Endometrium (tissue), 2 donors: ENCODE measurements at regions not wholly inside any gene's neighbourhood (a gene's known extent, or its start where the extent isn't known, plus 50 kb on each side); places are given as distances from the start of the nearest gene placed in this dataset.

ENCODE experiments used
- FAIRE-seq: peaks from 2 replicates; lab custom pipeline; 2012; peaks lifted over from hg19 to GRCh38; lab: Jason Lieb, UNC
- donor health status: control.
- donor health status: control.

GRCh38 chr5:109917154-109917546 lies 227.4 kb downstream of the MAN2A1 start:
- FAIRE-seq, result no peak

DNA sequence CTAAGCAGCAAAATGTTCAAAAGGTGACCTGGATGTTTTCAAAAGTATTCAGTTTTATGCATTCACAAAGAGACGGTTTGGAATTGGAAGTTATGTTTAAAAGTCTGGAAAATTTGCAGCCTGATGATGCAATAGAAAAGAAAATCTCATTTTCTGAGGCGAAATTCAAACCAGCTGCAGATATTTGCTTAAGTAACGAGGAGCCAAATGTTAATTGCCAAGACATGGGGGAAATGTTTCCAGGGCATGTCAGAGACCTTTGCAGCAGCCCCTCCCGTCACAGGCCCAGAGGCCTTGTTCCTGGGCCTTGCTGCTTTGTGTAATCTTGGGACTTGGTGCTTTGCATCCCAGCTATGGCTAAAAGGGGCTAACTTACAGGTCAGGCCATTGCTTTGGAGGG lies 228.2 kb downstream of the MAN2A1 start:
- no peak for FAIRE-seq

- no peak for FAIRE-seq
Observed at GRCh38 chr5:109920736-109921135, 231.0 kb downstream of the MAN2A1 start.

GRCh38 chr5:109921735-109922380 lies 232.1 kb downstream of the MAN2A1 start:
- FAIRE-seq, result no peak

- no peak for FAIRE-seq
Observed at GRCh38 chr5:109922381-109922995, 232.8 kb downstream of the MAN2A1 start.

DNA sequence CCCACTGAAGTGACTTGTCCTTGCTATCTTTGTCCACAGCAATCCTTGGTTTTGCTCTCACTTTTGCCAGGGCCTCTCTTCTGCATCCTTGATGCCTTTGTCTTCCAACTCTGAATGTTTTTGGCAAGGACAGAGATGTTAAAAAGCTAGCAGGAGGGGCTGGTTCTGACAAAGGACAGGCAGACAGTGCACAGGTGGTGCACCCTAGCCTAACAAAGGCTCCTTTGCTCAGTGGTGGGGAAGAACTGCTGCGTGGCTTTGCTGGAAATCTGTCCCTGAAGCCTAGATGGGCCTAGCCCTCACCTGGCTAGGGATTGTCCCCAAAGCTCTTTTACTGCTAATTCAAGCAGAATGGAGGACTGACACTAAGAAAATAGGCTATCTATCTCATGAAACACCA lies 233.5 kb downstream of the MAN2A1 start:
- FAIRE-seq, result no peak

DNA sequence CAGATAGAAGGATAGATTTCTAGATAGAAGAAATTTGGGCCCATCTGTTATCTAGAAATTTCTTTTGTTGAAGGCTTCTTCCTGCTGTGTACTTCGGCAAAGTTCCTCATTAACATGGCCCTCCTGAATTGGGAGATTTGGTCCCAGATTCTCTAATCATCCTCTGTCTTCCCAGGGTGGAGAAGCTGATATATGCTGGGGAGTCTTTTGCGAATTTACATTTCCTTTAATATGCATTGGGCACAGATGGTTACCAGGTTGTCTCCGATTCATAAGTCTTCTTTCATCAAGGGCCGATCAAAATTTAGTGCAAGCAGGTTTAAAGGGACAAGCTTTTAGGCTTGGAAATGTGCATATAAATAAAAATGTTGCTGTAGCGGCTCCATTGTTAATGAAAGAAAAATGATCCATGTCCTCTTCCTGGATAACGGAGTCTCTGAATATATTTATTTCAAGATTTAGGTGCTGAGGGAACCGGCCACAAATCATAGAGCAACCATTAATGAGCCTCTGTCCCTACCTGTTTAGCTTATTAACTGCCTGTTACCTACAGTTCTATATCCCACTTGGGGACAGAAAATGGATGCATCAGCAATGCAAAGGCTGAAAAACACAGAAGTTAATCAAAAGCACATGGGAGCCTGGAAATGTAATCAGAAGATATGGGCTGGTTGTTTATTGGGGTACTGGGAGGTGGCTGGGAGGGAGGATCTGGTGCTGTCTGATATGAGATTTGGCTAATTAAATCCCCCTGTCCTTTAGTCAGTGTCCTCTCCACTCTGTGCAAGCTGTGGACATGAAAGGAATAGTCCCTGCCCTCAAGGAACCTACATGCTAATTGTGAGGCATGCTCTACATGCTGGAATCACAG lies 234.7 kb downstream of the MAN2A1 start:
- FAIRE-seq, result no peak

GRCh38 chr5:109927639-109928038 lies 237.9 kb downstream of the MAN2A1 start:
- FAIRE-seq, result no peak

GRCh38 chr5:109928046-109928445 lies 238.3 kb downstream of the MAN2A1 start:
- no peak for FAIRE-seq

DNA sequence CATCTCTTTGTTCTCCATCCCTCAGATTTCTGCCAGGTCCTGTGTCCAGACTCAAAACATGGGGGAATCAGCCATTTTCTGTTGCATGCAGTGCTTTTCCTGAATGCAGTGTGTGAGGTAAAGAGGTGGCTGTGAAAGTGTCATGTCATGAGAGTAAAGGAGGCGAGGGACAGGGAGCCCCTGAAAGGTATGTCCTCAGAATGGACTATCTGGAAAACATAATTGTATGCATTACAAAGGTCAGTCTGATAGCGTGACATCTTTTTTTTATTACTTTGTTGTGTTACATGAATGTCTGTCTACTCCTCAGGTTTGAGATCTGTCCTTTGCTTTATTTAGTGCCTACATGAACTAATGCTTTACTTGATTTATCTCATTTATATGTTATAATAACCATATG lies 239.1 kb downstream of the MAN2A1 start:
- no peak for FAIRE-seq

GRCh38 chr5:109929376-109929775 lies 239.6 kb downstream of the MAN2A1 start:
- no peak for FAIRE-seq

DNA sequence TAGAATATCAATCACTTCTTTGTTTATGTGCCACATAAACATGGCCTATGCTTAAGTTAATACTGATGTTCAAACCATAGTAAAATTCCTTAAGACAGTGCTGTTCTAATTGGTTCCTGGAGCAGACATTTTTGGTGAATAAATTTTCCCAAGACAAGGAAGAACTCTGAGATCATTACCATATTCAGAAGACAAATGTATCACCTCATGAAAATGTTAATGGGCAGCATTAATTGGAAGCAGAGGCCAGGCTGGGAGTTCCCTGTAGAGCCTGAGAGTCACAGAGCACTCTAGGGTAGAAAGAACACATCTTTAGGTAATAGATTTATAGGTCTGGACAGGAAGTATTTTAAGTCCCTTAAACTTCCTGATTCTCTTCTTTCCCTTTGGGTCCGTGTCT lies 240.2 kb downstream of the MAN2A1 start:
- no peak for FAIRE-seq

GRCh38 chr5:109931049-109931780 lies 241.5 kb downstream of the MAN2A1 start:
- no peak for FAIRE-seq

- no peak for FAIRE-seq
Observed at GRCh38 chr5:109935833-109936490, 246.2 kb downstream of the MAN2A1 start.

GRCh38 chr5:109936996-109937395 lies 247.3 kb downstream of the MAN2A1 start:
- FAIRE-seq, result no peak

GRCh38 chr5:109937951-109938350 lies 248.2 kb downstream of the MAN2A1 start:
- no peak for FAIRE-seq

DNA sequence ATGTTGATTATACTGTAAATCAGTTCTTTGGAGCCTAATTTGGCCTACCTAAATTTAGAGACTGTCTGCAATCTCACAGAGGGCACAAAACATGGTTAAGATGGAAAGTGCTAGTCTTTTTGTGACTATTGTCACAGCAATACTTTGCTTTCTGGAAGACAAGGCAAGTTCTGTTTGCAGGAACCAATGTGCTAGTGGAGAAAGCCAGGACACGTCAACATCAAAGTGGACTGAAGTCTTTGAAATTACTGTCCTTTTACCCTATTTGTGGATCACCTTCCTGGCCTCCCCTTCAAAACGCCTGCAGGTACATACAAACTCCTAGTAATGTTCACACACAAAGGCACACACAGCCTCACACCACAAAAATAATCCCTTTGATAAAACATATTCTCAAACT lies 248.7 kb downstream of the MAN2A1 start:
- FAIRE-seq, result no peak

- no peak for FAIRE-seq
Observed at GRCh38 chr5:109939116-109939682, 249.5 kb downstream of the MAN2A1 start.

DNA sequence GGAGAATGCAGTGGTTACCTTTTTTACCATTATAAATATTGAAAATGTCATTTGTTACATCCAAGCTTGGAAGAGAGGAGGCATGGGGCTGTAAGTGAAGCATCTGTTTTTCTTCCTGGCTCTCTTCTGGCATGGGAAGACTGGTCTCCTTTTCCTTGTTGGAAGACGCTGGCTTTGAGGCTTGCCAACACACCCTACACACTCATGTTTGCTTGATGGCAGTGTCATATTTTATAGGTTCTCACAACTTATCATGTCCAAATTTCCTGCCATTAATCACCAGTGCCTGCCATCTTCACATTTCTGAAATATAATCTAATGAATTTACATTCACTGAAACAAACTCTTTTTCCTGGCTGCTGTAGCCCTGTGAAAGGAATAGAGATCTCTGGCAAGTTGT lies 252.9 kb downstream of the MAN2A1 start:
- no peak for FAIRE-seq

GRCh38 chr5:109943701-109944235 lies 254.0 kb downstream of the MAN2A1 start:
- no peak for FAIRE-seq

DNA sequence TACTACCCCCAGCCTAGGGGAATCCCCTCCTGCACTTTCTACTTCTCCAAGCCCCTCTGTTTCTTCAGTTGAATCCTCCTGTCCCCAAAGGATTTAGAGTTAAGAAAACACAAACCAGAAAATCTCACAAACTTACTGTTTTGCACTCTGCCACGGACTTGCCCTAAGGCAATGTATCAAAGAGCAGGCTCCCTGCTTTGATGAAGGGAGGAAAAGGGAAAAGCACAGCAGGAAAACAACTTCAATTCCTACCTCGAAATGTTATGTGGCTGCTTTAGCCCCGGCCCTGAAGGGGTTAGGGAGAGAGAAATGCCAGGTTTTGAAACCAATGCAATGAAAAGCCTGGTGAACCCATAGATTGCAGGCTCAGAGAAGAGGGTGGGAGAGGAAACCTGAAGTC lies 254.7 kb downstream of the MAN2A1 start:
- no peak for FAIRE-seq
